HG03097 (cell line): ENCODE measurements at regions not wholly inside any gene's neighbourhood (a gene's known extent, or its start where the extent isn't known, plus 50 kb on each side); places are given as distances from the start of the nearest gene placed in this dataset.

Experiments used
- ATAC-seq: cut with Tn5 transposase; IDR thresholded peaks from one replicate; pipeline ENCODE4 v1.9.1; 2021; ENCODE audit not compliant: unreplicated experiment, low FRiP score

- ATAC-seq = peak; percentile 93
Measured at GRCh38 chr15:47987908-47988532, 132.8 kb upstream of the SLC24A5 start.

- no peak for ATAC-seq
Measured at GRCh38 chr15:47988564-47988963, 132.2 kb upstream of the SLC24A5 start.

GRCh38 chr15:47990821-47991220, 130.0 kb upstream of the SLC24A5 start:
- no peak for ATAC-seq

GRCh38 chr15:47991357-47991756, 129.4 kb upstream of the SLC24A5 start:
- no peak for ATAC-seq

- ATAC-seq = no peak
Measured at GRCh38 chr15:47993051-47993450, 127.7 kb upstream of the SLC24A5 start.

- ATAC-seq = no peak
Measured at GRCh38 chr15:47997195-47998080, 123.4 kb upstream of the SLC24A5 start.

- no peak for ATAC-seq
Measured at GRCh38 chr15:47998619-47999019, 122.2 kb upstream of the SLC24A5 start.

GRCh38 chr15:48001393-48002039, 119.3 kb upstream of the SLC24A5 start:
- ATAC-seq = peak; percentile 86

- ATAC-seq = no peak
Measured at GRCh38 chr15:48002767-48003166, 118.0 kb upstream of the SLC24A5 start.

GRCh38 chr15:48003441-48003840, 117.3 kb upstream of the SLC24A5 start:
- no peak for ATAC-seq

GRCh38 chr15:48005077-48005476, 115.7 kb upstream of the SLC24A5 start:
- ATAC-seq = no peak

- ATAC-seq = no peak
Measured at GRCh38 chr15:48006031-48006511, 114.7 kb upstream of the SLC24A5 start.

- ATAC-seq = no peak
Measured at GRCh38 chr15:48010316-48010715, 110.5 kb upstream of the SLC24A5 start.

- no peak for ATAC-seq
Measured at GRCh38 chr15:48012191-48012590, 108.6 kb upstream of the SLC24A5 start.

GRCh38 chr15:48016865-48017264, 103.9 kb upstream of the SLC24A5 start:
- ATAC-seq = no peak

- no peak for ATAC-seq
Measured at GRCh38 chr15:48017747-48018146, 103.0 kb upstream of the SLC24A5 start.

- no peak for ATAC-seq
Measured at GRCh38 chr15:48020166-48020565, 100.6 kb upstream of the SLC24A5 start.

GRCh38 chr15:48021336-48022086, 99.3 kb upstream of the SLC24A5 start:
- ATAC-seq = no peak

GRCh38 chr15:48025118-48025517, 95.7 kb upstream of the SLC24A5 start:
- ATAC-seq = no peak

GRCh38 chr15:48028712-48029111, 92.1 kb upstream of the SLC24A5 start:
- ATAC-seq = no peak

- no peak for ATAC-seq
Measured at GRCh38 chr15:48029642-48030041, 91.1 kb upstream of the SLC24A5 start.
